ENCODE measurements at regions not wholly inside any gene's neighbourhood (a gene's known extent, or its start where the extent isn't known, plus 50 kb on each side); places are given as distances from the start of the nearest gene placed in this dataset.

DNA sequence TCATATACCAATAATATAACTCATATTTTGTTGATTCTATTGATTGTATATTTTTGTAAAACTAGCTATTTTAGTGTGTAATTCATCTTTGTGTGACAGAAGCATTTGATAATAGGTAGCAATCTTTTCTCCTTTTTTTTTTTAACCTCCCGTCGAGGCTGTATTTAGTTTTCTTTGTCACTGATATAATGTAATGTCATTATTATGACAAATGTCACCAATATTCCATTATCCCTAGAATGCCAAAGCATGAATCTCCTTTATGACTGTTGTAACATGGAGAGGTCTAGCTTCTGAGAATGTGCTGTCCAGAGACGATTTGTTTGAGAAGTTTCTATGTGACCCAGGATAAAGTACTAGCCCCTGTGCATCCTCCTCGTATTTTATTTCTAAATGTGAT is 639.0 kb upstream of the ATXN7L3B start:
- H2BK12ac ChIP-seq (ENCODE audit: low read length in 2 of 2) = no peak overlapping the region
- no peak overlapping the region for H3K27ac ChIP-seq (ENCODE audit: low read length, poor library complexity, severe bottlenecking)
- H3K9me3 ChIP-seq (ENCODE audit: control insufficient read depth, low read length) = no peaks in the 10 kb centered on the region
- no peak overlapping the region for H2BK5ac ChIP-seq (ENCODE audit: low read depth, low read length, poor library complexity, severe bottlenecking)
- no peak overlapping the region for H3K23ac ChIP-seq (ENCODE audit: low read length in 2 of 2)
- WGBS = no CpG with 5 or more reads among the region's 4 CpGs
- no peak overlapping the region for H3K9ac ChIP-seq (ENCODE audit: low read length)
- H4K91ac ChIP-seq (ENCODE audit: low read length) = no peak overlapping the region
- H3K14ac ChIP-seq (ENCODE audit: low read length in 2 of 2) = no peak overlapping the region
- no peak overlapping the region for H2BK15ac ChIP-seq (ENCODE audit: low read depth, poor library complexity, severe bottlenecking)
- H3K4ac ChIP-seq (ENCODE audit: low read depth in 1 of 2, low read length in 2 of 2) = no peak overlapping the region
- H3K27me3 ChIP-seq (ENCODE audit: control insufficient read depth in 1 of 2, insufficient read depth in 1 of 2, low read length in 2 of 2) = no peaks in the 10 kb centered on the region
- no peak overlapping the region for H2AK5ac ChIP-seq (ENCODE audit: low read length, severe bottlenecking)
- no peaks in the 10 kb centered on the region for H3K4me1 ChIP-seq (ENCODE audit: control insufficient read depth, insufficient read depth, low read depth, low read length)
- no peak overlapping the region for H3K18ac ChIP-seq (ENCODE audit: low read depth in 1 of 2, low read length in 2 of 2)
- no peak overlapping the region for H3K4me2 ChIP-seq (ENCODE audit: low read length, poor library complexity, severe bottlenecking)
- DNase-seq = no peak
- no peak overlapping the region for H4K8ac ChIP-seq (ENCODE audit: low read length)
- H2BK120ac ChIP-seq (ENCODE audit: low read depth, low read length) = no peak overlapping the region
- H2AFZ ChIP-seq (ENCODE audit: low read depth, low read length) = no peak overlapping the region
- no peak overlapping the region for H3K4me3 ChIP-seq (ENCODE audit: insufficient read depth in 1 of 2, low read depth in 1 of 2, low read length in 2 of 2)
- no peaks in the 10 kb centered on the region for H3K36me3 ChIP-seq (ENCODE audit: control insufficient read depth in 1 of 2, insufficient read depth in 2 of 2, low read depth in 1 of 2, low read length in 2 of 2)
- no peaks in the 10 kb centered on the region for H3K79me1 ChIP-seq (replicated peaks; ENCODE audit: low read length, poor library complexity, severe bottlenecking)

DNA sequence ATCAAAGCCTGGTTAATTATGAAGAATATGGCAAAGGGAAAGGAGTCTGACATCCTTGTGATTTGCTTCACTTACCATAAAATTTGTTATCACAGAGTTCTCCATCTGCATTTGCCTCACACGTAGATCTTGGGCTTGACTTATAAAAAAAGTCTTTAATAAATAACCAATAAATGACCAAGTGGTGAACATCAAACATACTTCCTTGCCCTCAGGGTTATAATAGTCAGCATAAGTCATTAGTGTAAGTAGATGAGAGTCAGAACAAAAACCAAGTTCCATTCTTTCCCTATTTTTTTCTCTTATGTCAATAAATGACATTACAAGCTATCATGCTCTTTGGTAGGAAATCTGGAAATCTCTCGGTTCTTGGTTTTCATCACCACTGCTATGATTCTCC is 635.4 kb upstream of the ATXN7L3B start:
- Histone ChIP-seq H2AFZ (ENCODE audit: low read depth, low read length) (no peak overlapping the region), H4K91ac (ENCODE audit: low read length) (no peak overlapping the region)

DNA sequence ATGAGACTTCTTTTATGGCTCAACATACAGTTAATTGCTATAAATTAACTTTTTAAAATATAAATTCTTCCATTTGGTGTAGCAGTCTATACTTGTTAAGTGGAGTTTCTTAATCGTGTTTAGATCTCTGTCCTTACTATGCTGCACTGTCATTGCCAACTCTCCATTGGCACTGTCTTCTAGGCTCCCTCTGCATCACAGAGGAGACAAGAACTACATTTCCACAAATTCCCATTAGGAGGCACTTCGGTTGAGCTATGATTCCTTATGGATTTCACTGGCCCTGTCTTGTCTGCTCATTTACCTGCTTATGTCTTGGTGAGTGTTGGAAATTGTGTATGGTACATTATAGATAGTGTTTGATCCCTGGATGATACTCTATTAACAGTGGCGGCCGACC is 630.9 kb upstream of the ATXN7L3B start:
- H3K4ac ChIP-seq (ENCODE audit: low read depth in 1 of 2, low read length in 2 of 2) = no peak overlapping the region
- no peak overlapping the region for H3K18ac ChIP-seq (ENCODE audit: low read depth in 1 of 2, low read length in 2 of 2)
- H4K91ac ChIP-seq (ENCODE audit: low read length) = no peak overlapping the region
- H3K9me3 ChIP-seq (ENCODE audit: control insufficient read depth, low read length) = no peaks in the 10 kb centered on the region
- no peak overlapping the region for H4K8ac ChIP-seq (ENCODE audit: low read length)
- H3K79me1 ChIP-seq (replicated peaks; ENCODE audit: low read length, poor library complexity, severe bottlenecking) = no peaks in the 10 kb centered on the region
- H3K36me3 ChIP-seq (ENCODE audit: control insufficient read depth in 1 of 2, insufficient read depth in 2 of 2, low read depth in 1 of 2, low read length in 2 of 2) = no peaks in the 10 kb centered on the region
- no peak overlapping the region for H3K23ac ChIP-seq (ENCODE audit: low read length in 2 of 2)
- H3K27me3 ChIP-seq (ENCODE audit: control insufficient read depth in 1 of 2, insufficient read depth in 1 of 2, low read length in 2 of 2) = no peaks in the 10 kb centered on the region
- no peak overlapping the region for H2BK12ac ChIP-seq (ENCODE audit: low read length in 2 of 2)
- H3K4me1 ChIP-seq (ENCODE audit: control insufficient read depth, insufficient read depth, low read depth, low read length) = no peaks in the 10 kb centered on the region
- no peak overlapping the region for H2AK5ac ChIP-seq (ENCODE audit: low read length, severe bottlenecking)
- no peak overlapping the region for H3K27ac ChIP-seq (ENCODE audit: low read length, poor library complexity, severe bottlenecking)
- H2AFZ ChIP-seq (ENCODE audit: low read depth, low read length) = no peak overlapping the region
- H3K4me2 ChIP-seq (ENCODE audit: low read length, poor library complexity, severe bottlenecking) = no peak overlapping the region
- H2BK5ac ChIP-seq (ENCODE audit: low read depth, low read length, poor library complexity, severe bottlenecking) = no peak overlapping the region
- no peak overlapping the region for H2BK120ac ChIP-seq (ENCODE audit: low read depth, low read length)
- H2BK15ac ChIP-seq (ENCODE audit: low read depth, poor library complexity, severe bottlenecking) = no peak overlapping the region
- no peak overlapping the region for H3K14ac ChIP-seq (ENCODE audit: low read length in 2 of 2)
- WGBS = 99% methylated on average over 4 of the region's 4 CpGs
- no peak overlapping the region for H3K9ac ChIP-seq (ENCODE audit: low read length)
- no peak for DNase-seq
- H3K4me3 ChIP-seq (ENCODE audit: insufficient read depth in 1 of 2, low read depth in 1 of 2, low read length in 2 of 2) = no peak overlapping the region

More for the DNA sequence above, 635.4 kb upstream of the ATXN7L3B start:
- WGBS = 98% methylated on average over 1 of the region's 2 CpGs
- Histone ChIP-seq H3K79me1 (replicated peaks; ENCODE audit: low read length, poor library complexity, severe bottlenecking) (no peaks in the 10 kb centered on the region), H3K36me3 (ENCODE audit: control insufficient read depth in 1 of 2, insufficient read depth in 2 of 2, low read depth in 1 of 2, low read length in 2 of 2) (no peaks in the 10 kb centered on the region), H3K9me3 (ENCODE audit: control insufficient read depth, low read length) (no peaks in the 10 kb centered on the region), H3K27me3 (ENCODE audit: control insufficient read depth in 1 of 2, insufficient read depth in 1 of 2, low read length in 2 of 2) (no peaks in the 10 kb centered on the region), H2BK15ac (ENCODE audit: low read depth, poor library complexity, severe bottlenecking) (no peak overlapping the region), H3K4me3 (ENCODE audit: insufficient read depth in 1 of 2, low read depth in 1 of 2, low read length in 2 of 2) (no peak overlapping the region), H3K27ac (ENCODE audit: low read length, poor library complexity, severe bottlenecking) (peak overlapping the region; percentile 54), H2AK5ac (ENCODE audit: low read length, severe bottlenecking) (no peak overlapping the region), H3K18ac (ENCODE audit: low read depth in 1 of 2, low read length in 2 of 2) (no peak overlapping the region), H3K4me1 (ENCODE audit: control insufficient read depth, insufficient read depth, low read depth, low read length) (no peaks in the 10 kb centered on the region), H4K8ac (ENCODE audit: low read length) (no peak overlapping the region), H2BK12ac (ENCODE audit: low read length in 2 of 2) (no peak overlapping the region), H3K4me2 (ENCODE audit: low read length, poor library complexity, severe bottlenecking) (no peak overlapping the region), H2BK5ac (ENCODE audit: low read depth, low read length, poor library complexity, severe bottlenecking) (no peak overlapping the region), H3K23ac (ENCODE audit: low read length in 2 of 2) (no peak overlapping the region), H3K4ac (ENCODE audit: low read depth in 1 of 2, low read length in 2 of 2) (no peak overlapping the region), H3K9ac (ENCODE audit: low read length) (no peak overlapping the region), H2BK120ac (ENCODE audit: low read depth, low read length) (no peak overlapping the region), H3K14ac (ENCODE audit: low read length in 2 of 2) (no peak overlapping the region)
- DNase-seq = no peak

DNA sequence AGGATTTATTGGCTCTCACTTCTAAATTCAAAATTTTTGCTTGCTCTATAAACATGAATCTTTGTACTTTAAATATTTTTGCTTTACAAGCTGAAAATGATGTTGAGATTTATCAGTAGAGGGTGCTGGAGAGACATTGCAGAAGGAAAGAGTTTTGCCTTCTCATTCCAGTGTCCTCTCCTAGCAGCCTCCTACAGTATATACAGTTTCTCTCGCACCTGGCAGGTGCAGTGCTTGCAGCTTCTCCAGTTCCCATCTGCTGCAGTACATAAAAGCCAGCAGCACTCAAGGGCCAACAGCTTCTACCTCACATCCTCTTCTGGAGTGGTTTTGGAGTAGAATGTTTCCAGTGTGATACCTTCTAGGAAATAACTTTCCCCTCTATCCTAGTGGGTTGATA is 601.8 kb upstream of the ATXN7L3B start:
- Histone ChIP-seq H3K9ac (ENCODE audit: low read length) (no peak overlapping the region), H3K23ac (ENCODE audit: low read length in 2 of 2) (no peak overlapping the region), H3K79me1 (replicated peaks; ENCODE audit: low read length, poor library complexity, severe bottlenecking) (no peaks in the 10 kb centered on the region), H2BK15ac (ENCODE audit: low read depth, poor library complexity, severe bottlenecking) (no peak overlapping the region), H3K27ac (ENCODE audit: low read length, poor library complexity, severe bottlenecking) (no peak overlapping the region), H3K4me1 (ENCODE audit: control insufficient read depth, insufficient read depth, low read depth, low read length) (no peaks in the 10 kb centered on the region), H3K27me3 (ENCODE audit: control insufficient read depth in 1 of 2, insufficient read depth in 1 of 2, low read length in 2 of 2) (no peaks in the 10 kb centered on the region), H2BK120ac (ENCODE audit: low read depth, low read length) (no peak overlapping the region), H4K91ac (ENCODE audit: low read length) (no peak overlapping the region), H2BK5ac (ENCODE audit: low read depth, low read length, poor library complexity, severe bottlenecking) (no peak overlapping the region), H3K4me3 (ENCODE audit: insufficient read depth in 1 of 2, low read depth in 1 of 2, low read length in 2 of 2) (no peak overlapping the region), H3K4ac (ENCODE audit: low read depth in 1 of 2, low read length in 2 of 2) (no peak overlapping the region), H2AFZ (ENCODE audit: low read depth, low read length) (no peak overlapping the region), H3K14ac (ENCODE audit: low read length in 2 of 2) (no peak overlapping the region), H2BK12ac (ENCODE audit: low read length in 2 of 2) (no peak overlapping the region), H4K8ac (ENCODE audit: low read length) (no peak overlapping the region), H2AK5ac (ENCODE audit: low read length, severe bottlenecking) (no peak overlapping the region), H3K36me3 (ENCODE audit: control insufficient read depth in 1 of 2, insufficient read depth in 2 of 2, low read depth in 1 of 2, low read length in 2 of 2) (no peaks in the 10 kb centered on the region), H3K18ac (ENCODE audit: low read depth in 1 of 2, low read length in 2 of 2) (no peak overlapping the region), H3K9me3 (ENCODE audit: control insufficient read depth, low read length) (no peaks in the 10 kb centered on the region), H3K4me2 (ENCODE audit: low read length, poor library complexity, severe bottlenecking) (no peak overlapping the region)
- peak; percentile 6 for DNase-seq
- 11% methylated on average over 1 of the region's 1 CpG for WGBS

Data from mesenchymal stem cell (in vitro differentiated cells and primary cell).